ENCODE measurements at regions not wholly inside any gene's neighbourhood (a gene's known extent, or its start where the extent isn't known, plus 50 kb on each side); places are given as distances from the start of the nearest gene placed in this dataset.

GRCh38 chr10:65312876-65313275 is 1613.0 kb upstream of the LRRTM3 start:
- DNase-seq (ENCODE audit: low read depth in 2 of 3, low spot score in 1 of 3): no peak

- no peak for DNase-seq (ENCODE audit: low read depth in 2 of 3, low spot score in 1 of 3)
These were observed 1612.4 kb upstream of the LRRTM3 start for GRCh38 chr10:65313406-65313805.

- no peak for DNase-seq (ENCODE audit: low read depth in 2 of 3, low spot score in 1 of 3)
These were observed 1611.6 kb upstream of the LRRTM3 start for GRCh38 chr10:65314253-65314652.

GRCh38 chr10:65319493-65319892 is 1606.3 kb upstream of the LRRTM3 start:
- no peak for DNase-seq (ENCODE audit: low read depth in 2 of 3, low spot score in 1 of 3)

GRCh38 chr10:65320236-65321026 is 1605.4 kb upstream of the LRRTM3 start:
- no peak for DNase-seq (ENCODE audit: low read depth in 2 of 3, low spot score in 1 of 3)

- no peak for DNase-seq (ENCODE audit: low read depth in 2 of 3, low spot score in 1 of 3)
These were observed 1602.0 kb upstream of the LRRTM3 start for GRCh38 chr10:65323802-65324201.

GRCh38 chr10:65325913-65326312 is 1599.9 kb upstream of the LRRTM3 start:
- DNase-seq (ENCODE audit: low read depth in 2 of 3, low spot score in 1 of 3): no peak

- no peak for DNase-seq (ENCODE audit: low read depth in 2 of 3, low spot score in 1 of 3)
These were observed 1597.3 kb upstream of the LRRTM3 start for GRCh38 chr10:65328486-65328885.

- DNase-seq (ENCODE audit: low read depth in 2 of 3, low spot score in 1 of 3): no peak
These were observed 1590.5 kb upstream of the LRRTM3 start for GRCh38 chr10:65335311-65335710.

- DNase-seq (ENCODE audit: low read depth in 2 of 3, low spot score in 1 of 3): no peak
These were observed 1585.5 kb upstream of the LRRTM3 start for GRCh38 chr10:65340340-65340739.

GRCh38 chr10:65341323-65341925 is 1584.4 kb upstream of the LRRTM3 start:
- DNase-seq (ENCODE audit: low read depth in 2 of 3, low spot score in 1 of 3): no peak

- no peak for DNase-seq (ENCODE audit: low read depth in 2 of 3, low spot score in 1 of 3)
These were observed 1583.6 kb upstream of the LRRTM3 start for GRCh38 chr10:65342245-65342644.

- DNase-seq (ENCODE audit: low read depth in 2 of 3, low spot score in 1 of 3): no peak
These were observed 1579.4 kb upstream of the LRRTM3 start for GRCh38 chr10:65346466-65346865.

GRCh38 chr10:65348637-65349036 is 1577.2 kb upstream of the LRRTM3 start:
- no peak for DNase-seq (ENCODE audit: low read depth in 2 of 3, low spot score in 1 of 3)

- no peak for DNase-seq (ENCODE audit: low read depth in 2 of 3, low spot score in 1 of 3)
These were observed 1575.2 kb upstream of the LRRTM3 start for GRCh38 chr10:65350611-65351010.

GRCh38 chr10:65355141-65355680 is 1570.6 kb upstream of the LRRTM3 start:
- DNase-seq (ENCODE audit: low read depth in 2 of 3, low spot score in 1 of 3): no peak

- no peak for DNase-seq (ENCODE audit: low read depth in 2 of 3, low spot score in 1 of 3)
These were observed 1567.3 kb upstream of the LRRTM3 start for GRCh38 chr10:65358565-65358964.

- no peak for DNase-seq (ENCODE audit: low read depth in 2 of 3, low spot score in 1 of 3)
These were observed 1565.3 kb upstream of the LRRTM3 start for GRCh38 chr10:65360497-65360896.

GRCh38 chr10:65365878-65366277 is 1560.0 kb upstream of the LRRTM3 start:
- DNase-seq (ENCODE audit: low read depth in 2 of 3, low spot score in 1 of 3): no peak

GRCh38 chr10:65367706-65368105 is 1558.1 kb upstream of the LRRTM3 start:
- DNase-seq (ENCODE audit: low read depth in 2 of 3, low spot score in 1 of 3): no peak

- DNase-seq (ENCODE audit: low read depth in 2 of 3, low spot score in 1 of 3): no peak
These were observed 1550.3 kb upstream of the LRRTM3 start for GRCh38 chr10:65375528-65375927.

- no peak for DNase-seq (ENCODE audit: low read depth in 2 of 3, low spot score in 1 of 3)
These were observed 1548.1 kb upstream of the LRRTM3 start for GRCh38 chr10:65377687-65378086.
